Ovary (tissue), 3 donors: ENCODE measurements at regions not wholly inside any gene's neighbourhood (a gene's known extent, or its start where the extent isn't known, plus 50 kb on each side); places are given as distances from the start of the nearest gene placed in this dataset.

Experiments used
- POLR2A ChIP-seq: fragments of 450-650 bp; IDR thresholded peaks from one replicate; pipeline ENCODE4 v1.6.1; 2017; ENCODE audit warnings: antibody characterized with exemption, mild to moderate bottlenecking, moderate library complexity
- TF ChIP-seq, protein P1 (sequence below), 3 donors: fragments of 450-650 bp in 2 of 3; fragments of 200-600 bp in 1 of 3; IDR thresholded peaks; one replicate each; pipeline versions ENCODE4 v1.5.1 to v1.8.0; 2016 to 2022; ENCODE audit warnings: antibody characterized with exemption in 3 of 3, mild to moderate bottlenecking in 1 of 3
- donor health status: DM: no; HTN: no; CAD: no.

DNA sequence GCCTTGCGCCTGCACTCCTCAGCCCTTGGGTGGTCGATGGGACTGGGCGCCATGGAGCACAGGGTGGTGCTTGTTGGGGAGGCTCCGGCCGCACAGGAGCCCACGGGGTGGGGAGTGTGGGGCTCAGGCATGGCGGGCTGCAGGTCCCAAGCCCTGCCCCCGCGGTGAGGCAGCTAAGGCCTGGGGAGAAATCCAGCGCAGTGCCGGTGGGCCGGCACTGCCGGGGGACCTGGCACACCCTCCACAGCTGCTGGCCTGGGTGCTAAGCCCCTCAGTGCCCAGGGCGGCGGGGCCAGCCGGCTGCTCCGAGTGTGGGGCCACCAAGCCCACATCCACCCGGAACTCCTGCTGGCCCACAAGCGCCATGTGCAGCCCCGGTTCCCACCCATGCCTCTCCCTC is 358.8 kb upstream of the RIOK2 start:
- TF ChIP-seq POLR2A, result no peak
- TF ChIP-seq, protein P1, sequence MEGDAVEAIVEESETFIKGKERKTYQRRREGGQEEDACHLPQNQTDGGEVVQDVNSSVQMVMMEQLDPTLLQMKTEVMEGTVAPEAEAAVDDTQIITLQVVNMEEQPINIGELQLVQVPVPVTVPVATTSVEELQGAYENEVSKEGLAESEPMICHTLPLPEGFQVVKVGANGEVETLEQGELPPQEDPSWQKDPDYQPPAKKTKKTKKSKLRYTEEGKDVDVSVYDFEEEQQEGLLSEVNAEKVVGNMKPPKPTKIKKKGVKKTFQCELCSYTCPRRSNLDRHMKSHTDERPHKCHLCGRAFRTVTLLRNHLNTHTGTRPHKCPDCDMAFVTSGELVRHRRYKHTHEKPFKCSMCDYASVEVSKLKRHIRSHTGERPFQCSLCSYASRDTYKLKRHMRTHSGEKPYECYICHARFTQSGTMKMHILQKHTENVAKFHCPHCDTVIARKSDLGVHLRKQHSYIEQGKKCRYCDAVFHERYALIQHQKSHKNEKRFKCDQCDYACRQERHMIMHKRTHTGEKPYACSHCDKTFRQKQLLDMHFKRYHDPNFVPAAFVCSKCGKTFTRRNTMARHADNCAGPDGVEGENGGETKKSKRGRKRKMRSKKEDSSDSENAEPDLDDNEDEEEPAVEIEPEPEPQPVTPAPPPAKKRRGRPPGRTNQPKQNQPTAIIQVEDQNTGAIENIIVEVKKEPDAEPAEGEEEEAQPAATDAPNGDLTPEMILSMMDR (IDR thresholded peaks at IDR 0.05), result no peak
